HepG2 (cell line): ENCODE measurements at regions not wholly inside any gene's neighbourhood (a gene's known extent, or its start where the extent isn't known, plus 50 kb on each side); places are given as distances from the start of the nearest gene placed in this dataset.

Experiments
- CERS6 ChIP-seq: sonication (generic); formaldehyde crosslinking; IDR thresholded peaks from 2 replicates; pipeline ENCODE4 v1.5.0; 2020; ENCODE audit warnings: missing genetic modification reagents
- CTCF ChIP-seq: sonication (generic); formaldehyde crosslinking; IDR thresholded peaks from 2 replicates; pipeline ENCODE4 v1.5.0; 2020; ENCODE audit warnings: mild to moderate bottlenecking, missing genetic modification reagents, moderate library complexity

GRCh38 chr1:209480345-209480744, 103.2 kb upstream of the CAMK1G start:
- TF ChIP-seq CERS6: no peak
- TF ChIP-seq CTCF: no peak
